Posterior vena cava (tissue), 2 donors: ENCODE measurements at regions not wholly inside any gene's neighbourhood (a gene's known extent, or its start where the extent isn't known, plus 50 kb on each side); places are given as distances from the start of the nearest gene placed in this dataset.

Source experiments
- DNase-seq: peaks from one replicate; pipeline ENCODE4 v3.0.0-alpha.2; 2020; ENCODE audit warnings: low spot score
- intact Hi-C, 2 donors: fragments of 100-400 bp; cut with DNase I; formaldehyde crosslinking; loops; one replicate each; pipeline versions ENCODE4 v1.14.1 to v1.14.2; 2022 to 2023
- donor health status: DM: yes; HTN: yes; CAD: no.
- donor health status: DM: yes; HTN: yes; CAD: no.

DNA sequence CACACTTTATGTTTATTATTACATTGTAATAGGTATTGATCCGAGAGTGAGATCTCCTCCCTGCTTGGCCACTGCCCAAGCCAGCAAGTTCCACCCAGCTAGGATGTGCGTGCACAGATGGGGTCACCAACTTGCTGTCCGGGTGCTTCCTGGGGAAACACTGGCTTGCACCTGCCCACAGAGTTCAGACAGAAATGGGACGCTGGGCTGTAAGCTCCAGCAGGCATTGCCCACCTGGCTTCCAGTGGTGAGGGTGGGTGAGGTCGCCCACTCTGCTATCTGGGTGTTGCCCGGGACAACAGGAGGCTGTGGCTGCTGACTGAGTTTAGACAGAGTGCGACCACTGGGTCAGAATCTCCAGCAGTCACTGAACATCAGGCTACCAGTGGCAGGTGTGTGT, 289.8 kb upstream of the ANO3 start:
- peak; percentile 57 for DNase-seq
- intact Hi-C loops: no loop called here

DNA sequence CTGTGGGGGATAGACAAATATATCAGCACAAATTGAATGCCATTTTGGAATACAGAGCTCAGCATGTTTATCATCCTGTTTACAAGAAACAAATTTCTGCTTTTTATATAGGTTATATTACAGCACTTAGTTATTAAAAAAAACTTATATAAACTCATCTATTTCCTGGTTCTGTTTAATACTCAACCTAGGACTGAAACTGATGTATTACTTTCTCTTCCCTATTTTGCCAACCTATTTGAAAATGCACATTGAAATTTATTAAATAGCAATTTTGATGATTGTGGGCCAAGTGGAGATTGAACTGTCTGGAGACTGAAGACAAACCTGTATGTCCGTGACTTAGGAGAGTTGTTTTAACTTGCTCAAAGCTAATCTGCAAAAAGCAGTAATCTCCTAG, 288.3 kb upstream of the ANO3 start:
- DNase-seq: no peak
- intact Hi-C loops: no loop called here

DNA sequence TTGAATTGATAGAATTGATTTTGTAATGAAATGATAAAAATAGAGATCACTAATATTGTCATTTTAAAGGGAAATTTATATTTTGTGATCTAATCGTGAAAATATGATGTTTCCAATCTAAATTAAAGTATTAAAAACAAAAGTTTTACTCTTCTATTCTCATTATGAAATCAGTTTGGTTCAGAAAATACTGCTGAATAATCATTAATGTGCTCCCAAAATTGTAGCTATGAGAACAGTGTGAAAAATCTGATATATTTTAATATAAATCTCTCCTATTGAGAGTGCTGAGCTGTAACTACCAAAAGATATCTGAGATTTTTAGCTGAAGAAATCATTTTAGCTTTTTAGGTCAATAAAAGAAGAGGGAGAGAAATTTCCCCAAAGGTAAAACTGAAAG, 287.5 kb upstream of the ANO3 start:
- DNase-seq: no peak
- intact Hi-C loops: no loop called here

DNA sequence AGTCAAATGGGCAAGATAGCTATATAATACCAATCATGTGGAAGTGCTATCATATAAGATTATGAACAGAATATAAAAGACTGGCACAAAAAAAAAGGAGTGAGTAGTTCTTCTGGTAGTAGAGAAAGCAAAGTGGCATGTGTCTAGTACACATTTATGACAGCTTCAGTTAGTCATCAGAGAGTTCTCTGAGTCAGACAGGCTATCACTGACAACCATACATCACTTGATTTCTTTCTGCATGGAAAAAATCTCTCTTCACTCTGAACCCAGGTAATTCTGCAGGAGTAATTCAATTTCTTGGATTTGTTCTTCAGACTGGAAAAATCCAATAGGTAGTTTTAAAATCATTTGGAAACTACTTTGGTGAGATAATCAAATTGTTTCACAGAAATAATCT, 286.8 kb upstream of the ANO3 start:
- intact Hi-C loops: no loop called here
- no peak for DNase-seq

DNA sequence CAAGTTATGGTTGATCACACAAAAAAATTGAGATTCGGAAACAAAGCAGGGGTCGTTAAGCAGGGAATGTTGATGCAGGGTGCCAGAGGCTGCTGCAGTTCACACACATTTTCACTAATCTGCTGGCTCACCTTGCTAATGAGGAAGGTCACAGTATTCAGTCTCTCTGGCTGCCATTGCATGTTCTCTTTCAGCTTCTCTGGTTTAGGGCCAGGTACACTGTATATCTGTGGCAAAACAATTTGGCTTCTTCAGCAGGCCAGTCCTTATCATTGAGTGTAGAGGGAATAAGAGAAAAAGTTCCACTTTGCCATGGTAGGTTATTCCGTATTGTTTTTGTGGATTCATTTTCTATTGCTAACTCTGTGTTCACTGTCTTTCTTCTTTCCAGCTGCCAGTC, 283.7 kb upstream of the ANO3 start:
- DNase-seq: no peak
- intact Hi-C loops: no loop called here

DNA sequence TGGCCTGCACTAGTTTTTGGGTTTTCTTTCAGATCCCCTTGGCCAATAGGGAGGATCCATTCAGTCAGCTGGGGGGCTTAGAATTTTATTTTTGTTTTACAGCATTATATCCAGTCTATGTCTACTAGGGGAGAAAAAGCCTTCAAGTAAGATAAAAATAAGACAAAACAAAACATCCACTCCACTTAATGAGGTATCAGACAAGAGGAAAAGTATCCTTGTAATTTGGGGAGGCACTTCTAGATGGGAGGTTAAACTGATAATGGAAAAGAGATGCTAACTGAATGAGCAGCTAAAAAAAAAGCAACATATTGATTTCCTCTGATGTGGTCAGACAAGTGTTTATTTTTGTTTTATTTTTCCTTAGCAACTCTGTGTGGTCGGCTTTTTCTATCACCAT, 278.0 kb upstream of the ANO3 start:
- intact Hi-C loops: no loop called here
- no peak for DNase-seq

DNA sequence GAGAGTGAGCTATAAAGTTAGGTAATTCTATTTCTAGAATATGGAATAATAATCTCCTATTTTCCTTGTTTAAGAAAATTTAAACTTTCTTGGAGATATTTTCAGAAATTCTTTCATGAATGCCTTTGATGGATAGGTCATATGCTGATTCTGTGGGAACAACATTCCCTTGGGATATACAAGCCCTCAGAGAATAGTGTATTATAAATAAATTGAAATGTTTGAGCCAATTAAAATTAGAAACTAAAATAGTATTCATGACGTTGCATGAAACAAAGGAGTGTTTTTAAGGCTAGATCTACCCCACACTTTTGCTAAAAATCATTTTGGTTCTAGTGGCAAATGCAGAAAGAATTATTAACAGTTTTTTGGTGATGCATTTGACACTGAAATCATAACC, 269.3 kb upstream of the ANO3 start:
- intact Hi-C loops: no loop called here

DNA sequence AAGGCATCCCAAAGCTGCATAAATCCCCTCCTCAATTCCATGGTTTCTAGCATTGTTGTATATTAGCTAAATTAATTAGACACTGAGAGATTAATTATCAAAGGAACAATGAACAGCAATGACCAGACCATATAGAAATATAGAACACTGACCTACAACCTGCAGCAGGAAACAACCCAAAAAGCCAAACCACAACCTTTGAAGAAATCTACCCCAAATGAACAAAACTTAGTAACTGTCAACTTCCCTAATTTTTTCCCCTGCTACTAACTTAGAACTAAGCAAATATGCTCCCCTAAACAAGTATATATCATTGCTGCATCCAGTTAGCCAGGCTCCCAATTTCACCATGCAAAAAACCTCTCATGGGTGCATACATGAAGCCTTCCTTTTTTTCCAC, 268.0 kb upstream of the ANO3 start:
- no peak for DNase-seq
- intact Hi-C loops: no loop called here

More for the DNA sequence above, 269.3 kb upstream of the ANO3 start:
- DNase-seq: no peak

DNA sequence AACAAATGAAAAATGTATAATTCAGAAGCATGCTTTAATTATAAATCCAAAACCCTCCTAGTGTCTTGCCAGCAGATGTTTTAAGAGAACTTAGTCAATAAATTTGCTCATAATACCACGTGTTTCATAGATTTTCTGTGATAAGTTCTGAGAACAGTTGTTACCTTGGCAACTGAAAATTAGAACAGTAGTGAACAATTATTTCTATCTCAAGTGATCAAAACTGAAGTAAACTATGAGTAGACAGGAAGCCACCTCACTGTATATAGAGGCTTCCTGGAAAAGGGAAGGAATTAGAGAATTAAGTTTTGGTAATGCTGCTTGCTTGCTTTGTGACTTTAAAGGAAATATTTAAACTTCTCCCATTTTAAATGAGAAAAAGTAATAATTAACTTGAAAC, 266.0 kb upstream of the ANO3 start:
- intact Hi-C loops: no loop called here

DNA sequence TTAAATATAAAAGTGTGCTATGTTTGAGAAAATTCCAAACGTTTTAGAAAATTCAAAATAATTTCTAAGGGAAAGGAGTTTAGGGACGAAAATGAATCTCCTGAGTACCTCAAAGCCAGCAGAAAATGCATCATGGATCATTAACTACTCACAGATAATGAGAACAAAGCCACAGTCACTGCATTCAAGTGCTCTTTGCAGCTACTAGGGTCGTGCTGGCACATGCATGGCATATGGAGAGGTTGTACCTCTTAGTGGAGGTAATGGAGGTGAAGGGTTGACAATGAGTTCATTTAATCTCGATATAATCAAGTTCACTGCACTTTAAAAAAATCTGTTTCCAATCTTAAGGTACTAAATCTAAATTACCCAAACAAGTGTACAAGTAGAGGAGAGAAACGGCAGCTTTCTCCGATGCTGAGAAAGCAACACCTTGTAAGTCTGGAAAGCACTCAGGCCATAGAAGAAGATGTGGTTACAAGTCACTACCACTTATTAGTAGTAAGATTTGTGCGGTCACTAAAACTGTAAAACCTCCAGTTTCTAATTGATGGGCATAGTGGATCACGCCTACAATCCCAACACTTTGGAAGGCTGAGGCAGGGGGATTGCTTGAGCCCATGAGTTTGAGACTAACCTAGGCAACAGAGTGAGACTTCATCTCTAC, 261.1 kb upstream of the ANO3 start:
- no peak for DNase-seq

More for the DNA sequence above, 266.0 kb upstream of the ANO3 start:
- DNase-seq: no peak

DNA sequence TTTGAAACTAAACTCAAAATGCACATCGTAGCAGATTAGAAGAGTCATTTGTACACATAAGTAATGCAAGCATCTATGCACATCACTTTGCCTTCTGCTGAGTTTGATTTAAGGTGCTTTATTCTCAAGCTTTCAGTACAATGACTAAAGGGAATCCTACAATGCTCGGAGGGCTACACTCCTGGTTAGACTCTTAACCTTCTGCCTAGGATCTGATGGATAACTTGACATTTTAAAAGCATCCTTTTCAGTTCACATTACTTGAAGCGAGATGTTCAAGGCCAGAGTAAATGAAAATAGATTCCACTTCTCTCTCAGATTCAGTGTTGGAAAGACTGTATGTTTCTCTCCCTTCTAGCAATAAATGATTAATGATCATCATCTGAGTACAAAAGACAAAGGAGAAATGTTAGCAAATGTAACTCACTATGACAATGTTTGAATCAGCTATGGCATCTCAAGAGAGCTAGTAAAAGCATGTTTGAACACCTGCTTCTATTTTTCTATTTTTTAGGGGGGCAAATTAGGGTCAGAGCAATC, 259.2 kb upstream of the ANO3 start:
- intact Hi-C loops: no loop called here

More for the DNA sequence above, 261.1 kb upstream of the ANO3 start:
- intact Hi-C loops: no loop called here

DNA sequence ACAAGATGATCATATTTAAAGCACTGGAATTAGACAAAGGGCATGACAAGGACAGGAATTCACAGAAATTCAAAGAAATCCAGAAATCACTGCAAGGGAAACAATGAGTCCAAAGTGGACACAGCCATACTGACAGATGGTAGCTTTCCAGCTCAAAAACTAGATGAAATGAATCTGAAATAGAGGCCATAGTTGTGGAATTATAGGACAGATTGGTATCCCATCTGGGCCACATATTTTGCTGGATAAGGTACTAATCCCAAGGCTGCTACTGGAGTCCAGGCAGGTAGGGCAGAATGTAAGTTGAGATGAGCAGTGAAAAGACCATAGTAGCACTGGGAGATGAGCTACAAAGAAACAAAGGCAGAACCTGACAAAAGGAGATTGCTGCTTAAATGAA, 258.3 kb upstream of the ANO3 start:
- no peak for DNase-seq
- intact Hi-C loops: no loop called here

More for the DNA sequence above, 259.2 kb upstream of the ANO3 start:
- DNase-seq: no peak

DNA sequence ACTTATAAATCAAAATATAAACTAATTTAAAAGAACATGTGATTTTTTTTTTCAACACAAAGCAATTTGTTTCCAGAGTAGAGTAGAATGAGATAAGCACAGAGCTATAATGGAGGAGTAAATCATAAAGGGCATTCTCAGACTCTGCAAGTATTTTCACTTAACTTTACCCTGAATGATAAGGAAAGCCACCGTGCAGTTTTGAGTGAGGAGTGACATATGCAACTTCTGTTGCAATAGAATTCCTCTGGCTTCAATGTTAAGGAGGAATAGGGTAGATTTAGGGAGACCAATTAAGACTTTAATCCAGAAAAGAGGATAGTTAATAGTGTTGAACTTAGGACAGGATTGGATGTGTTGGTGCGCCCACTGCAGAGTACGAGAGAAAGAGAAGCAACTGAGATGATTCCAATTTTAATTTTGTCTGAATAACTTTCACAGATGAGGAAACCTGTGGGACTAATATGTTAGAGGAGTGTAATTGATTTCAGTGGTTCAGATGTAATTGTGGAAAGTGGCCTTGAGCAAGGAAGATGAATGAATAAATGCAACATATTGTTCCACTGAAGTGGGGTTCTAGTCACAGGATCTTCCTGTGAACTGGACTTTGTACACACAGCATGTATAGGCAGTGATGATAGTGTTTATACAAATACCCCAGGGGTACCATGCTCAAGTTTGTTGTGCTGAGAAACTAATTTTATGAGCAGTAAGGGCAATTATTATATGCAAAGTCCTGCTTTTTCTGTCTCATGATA, 255.5 kb upstream of the ANO3 start:
- intact Hi-C loops: no loop called here
- no peak for DNase-seq

DNA sequence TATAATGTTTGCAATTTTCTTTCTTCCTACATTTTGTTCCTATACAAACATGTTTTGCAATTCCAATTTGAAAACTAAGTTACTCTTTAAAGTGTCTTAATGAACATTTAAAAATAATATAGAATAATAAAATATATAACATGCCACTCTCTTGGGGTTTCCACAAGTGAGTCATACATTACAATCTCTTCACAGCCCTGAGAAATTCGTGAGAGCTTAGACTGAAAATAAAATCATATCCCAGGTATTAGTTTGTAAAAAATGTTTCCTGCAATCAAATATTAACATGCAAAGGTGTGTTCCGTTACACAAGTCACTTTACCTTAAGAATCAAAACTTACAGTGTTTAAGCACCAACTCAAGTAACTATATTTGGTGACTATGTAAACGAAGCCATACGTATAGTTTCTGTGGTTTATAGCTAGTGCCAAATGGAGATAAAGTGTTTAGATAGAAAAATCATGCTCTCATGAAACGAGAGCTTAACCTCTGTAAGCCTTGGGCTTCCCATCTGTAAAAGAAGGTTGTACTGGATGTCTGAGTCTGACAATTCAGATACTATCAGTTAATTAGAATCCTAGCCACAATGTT, 253.6 kb upstream of the ANO3 start:
- no peak for DNase-seq
- intact Hi-C loops: no loop called here

DNA sequence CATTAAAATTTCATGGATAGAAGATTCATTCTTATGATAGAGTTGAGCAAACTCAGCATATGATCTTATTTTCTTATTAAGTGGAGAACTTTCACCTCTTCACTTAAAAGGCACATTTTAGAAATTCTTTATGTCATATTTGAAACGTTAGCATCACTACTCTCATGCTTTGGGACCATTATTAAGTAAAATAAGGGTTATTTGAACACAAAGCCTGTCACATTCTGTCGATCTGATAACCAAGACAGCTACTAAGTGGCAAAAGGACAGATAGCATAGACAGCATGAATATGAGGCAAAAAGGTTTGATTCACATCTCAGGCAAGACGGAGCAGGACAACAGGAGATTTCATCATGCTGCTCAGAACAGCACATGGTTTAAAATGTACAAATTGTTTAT, 247.6 kb upstream of the ANO3 start:
- DNase-seq: no peak
- intact Hi-C loops: no loop called here

DNA sequence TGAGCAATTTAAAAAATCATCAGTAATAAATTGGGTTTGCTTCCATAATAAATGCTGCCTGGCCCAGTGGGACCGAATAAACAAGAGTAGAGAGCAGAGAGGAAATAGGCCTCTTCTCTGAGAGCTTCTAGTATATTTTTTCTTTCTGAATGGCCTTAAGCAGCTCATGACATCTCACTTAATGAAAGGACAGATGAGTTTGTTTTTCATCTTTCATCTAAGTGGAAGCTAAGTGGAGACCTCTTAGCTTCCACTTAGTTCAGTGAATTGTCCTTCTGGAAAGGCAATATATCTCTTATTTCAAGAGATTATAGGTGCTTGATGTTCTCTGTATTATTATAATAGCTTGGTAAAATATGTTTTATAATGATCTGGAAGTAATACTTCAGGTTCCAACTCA, 245.9 kb upstream of the ANO3 start:
- intact Hi-C loops: no loop called here
- DNase-seq: no peak

DNA sequence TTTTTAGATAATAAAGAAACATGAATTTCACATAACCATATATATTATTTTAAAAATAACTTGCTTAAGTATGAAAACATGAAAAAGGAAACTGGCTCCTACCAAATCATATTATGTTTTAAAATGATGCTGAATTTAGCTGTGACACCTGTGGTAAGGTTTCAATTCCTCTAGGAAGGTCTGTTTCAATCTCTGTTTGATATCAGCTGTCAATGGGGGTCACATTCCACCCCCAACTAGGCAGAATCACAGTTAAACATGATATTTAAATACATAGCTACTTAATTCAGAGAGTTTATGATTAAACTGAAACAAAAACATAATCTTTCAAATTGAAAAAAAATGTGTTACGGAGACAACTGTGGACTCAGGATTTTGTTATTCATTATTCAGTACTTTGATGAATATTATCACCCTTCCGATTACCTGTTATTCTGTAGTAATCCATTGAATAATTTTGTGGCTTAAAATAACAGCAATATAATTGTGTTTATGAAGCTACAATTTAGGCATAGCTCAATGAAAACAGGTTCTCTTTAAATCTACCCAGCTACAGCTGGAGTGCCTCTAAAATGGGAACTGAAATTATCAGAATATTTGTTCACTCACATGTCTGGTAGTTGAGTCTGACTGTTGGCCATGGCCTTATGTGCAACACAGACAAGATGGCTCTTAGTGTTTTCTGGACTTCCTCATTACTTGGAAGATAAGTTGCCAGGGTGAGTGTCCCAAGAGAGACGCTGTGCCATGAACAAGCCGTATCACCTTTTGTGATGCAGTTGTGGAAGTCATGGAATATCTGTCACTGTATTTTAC, 244.6 kb upstream of the ANO3 start:
- intact Hi-C loops: no loop called here
- no peak for DNase-seq

DNA sequence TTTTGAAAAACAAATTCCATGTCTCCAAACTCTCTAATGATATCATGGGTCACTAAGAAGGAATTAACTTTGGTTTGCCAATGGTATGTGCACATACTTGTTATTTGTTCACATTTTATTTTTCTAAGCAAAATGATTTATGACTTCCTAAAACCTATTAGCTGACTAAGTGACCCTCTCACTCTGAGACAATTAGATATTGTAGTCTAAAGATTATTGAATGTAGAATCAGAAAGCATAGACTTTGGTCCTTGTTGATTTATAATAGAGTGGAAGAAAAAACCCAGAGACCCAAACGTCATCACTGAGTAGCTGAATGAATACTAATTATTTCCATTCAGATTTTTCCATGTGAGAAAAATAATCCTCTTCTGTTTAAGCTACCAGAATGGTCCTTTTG, 243.5 kb upstream of the ANO3 start:
- intact Hi-C loops: no loop called here
- DNase-seq: no peak

DNA sequence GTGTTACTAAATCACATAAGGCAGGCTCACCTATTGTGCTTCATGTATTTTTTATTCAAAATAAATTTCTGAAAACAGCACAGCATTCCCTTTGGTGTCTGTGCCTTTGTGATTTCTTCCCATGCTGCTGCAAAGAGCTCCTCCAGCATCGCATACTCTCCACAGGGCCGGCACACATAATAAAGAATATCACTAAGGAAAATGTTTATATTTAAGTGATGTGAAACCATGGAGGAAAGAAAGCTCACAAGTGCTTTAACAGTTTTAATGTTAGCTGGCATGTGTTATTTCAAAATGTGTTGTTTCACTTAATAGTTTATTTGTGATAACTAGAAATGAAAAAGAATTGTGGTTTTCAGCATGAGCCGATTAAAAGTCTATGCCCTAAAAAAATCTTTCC, 241.3 kb upstream of the ANO3 start:
- no peak for DNase-seq
- intact Hi-C loops: no loop called here

DNA sequence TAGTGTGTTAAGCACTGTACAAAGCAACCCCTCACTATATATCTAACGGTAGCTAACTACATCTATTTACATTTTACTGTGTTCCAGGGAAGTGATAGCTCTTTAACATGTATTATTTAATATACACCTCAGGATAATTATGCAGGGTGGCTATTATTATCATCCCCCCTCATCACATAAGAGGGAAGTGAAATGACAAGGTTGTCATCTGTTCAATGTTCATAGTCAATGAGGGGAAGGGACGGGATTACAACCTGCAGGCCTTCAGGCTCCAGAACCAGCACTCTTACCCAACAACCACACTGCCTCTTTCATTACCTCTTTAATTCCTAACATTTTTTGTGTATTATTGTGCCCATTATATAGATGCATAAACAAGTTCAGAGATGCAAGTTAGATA, 238.7 kb upstream of the ANO3 start:
- DNase-seq: no peak
- intact Hi-C loops: no loop called here
